ENCODE measurements at regions not wholly inside any gene's neighbourhood (a gene's known extent, or its start where the extent isn't known, plus 50 kb on each side); places are given as distances from the start of the nearest gene placed in this dataset.

DNA sequence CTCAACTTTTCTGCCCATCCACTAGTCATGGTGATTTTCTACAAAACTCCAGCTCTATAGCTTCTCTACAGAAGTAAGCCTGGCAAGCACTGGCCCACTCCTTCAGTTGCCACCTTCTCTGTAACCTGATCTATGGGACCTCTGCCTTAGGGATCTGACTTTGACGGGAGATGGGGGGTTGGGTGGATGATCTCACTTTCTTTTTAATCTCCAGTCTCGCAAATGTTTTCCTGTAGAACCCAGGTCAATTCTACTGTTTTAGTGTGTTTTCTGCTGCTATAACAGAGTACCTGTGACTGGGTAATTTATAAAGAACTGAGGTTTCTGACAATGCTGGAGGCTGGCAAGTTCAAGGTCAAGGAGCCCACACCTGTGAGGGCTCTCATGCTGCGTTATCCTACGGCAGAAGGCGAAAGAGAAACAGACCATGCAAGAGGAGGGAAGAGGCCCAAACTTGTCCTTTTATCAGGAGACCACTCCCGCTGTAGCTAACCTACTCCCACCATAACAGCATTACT lies 189.9 kb upstream of the THRB start:
- no peak for TF ChIP-seq CTCF (optimal IDR thresholded peaks at IDR 0.05 in 1 of 3, IDR thresholded peaks at IDR 0.05 in 1 of 3, conservative IDR thresholded peaks at IDR 0.05 in 1 of 3; ENCODE audit: extremely low read depth in 1 of 3, insufficient read depth in 2 of 3, low read length in 3 of 3)
- TF ChIP-seq EZH2 (IDR thresholded peaks at IDR 0.05; ENCODE audit: low read length) = no peak
